ENCODE measurements at regions not wholly inside any gene's neighbourhood (a gene's known extent, or its start where the extent isn't known, plus 50 kb on each side); places are given as distances from the start of the nearest gene placed in this dataset.

DNA sequence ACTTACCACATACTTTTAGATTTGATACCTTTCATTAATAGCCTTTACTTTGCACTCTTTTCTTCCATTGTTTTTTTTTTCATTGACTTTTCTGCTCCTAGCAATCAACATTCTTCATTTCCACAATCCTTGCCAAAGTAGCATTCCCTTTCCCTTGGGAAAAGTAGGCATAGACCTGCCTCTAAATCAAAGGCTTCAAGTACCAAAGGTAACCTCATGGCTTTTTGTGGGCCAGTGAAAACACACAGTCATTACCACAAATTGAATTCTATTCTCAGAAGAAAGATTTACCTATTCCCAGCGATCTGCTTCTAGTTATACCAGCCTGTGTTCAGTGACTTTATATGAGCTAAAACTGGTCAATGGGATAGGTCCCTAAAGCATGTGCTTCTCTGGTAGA, 109.2 kb downstream of the SOCS6 start:
- TF ChIP-seq, protein P1, sequence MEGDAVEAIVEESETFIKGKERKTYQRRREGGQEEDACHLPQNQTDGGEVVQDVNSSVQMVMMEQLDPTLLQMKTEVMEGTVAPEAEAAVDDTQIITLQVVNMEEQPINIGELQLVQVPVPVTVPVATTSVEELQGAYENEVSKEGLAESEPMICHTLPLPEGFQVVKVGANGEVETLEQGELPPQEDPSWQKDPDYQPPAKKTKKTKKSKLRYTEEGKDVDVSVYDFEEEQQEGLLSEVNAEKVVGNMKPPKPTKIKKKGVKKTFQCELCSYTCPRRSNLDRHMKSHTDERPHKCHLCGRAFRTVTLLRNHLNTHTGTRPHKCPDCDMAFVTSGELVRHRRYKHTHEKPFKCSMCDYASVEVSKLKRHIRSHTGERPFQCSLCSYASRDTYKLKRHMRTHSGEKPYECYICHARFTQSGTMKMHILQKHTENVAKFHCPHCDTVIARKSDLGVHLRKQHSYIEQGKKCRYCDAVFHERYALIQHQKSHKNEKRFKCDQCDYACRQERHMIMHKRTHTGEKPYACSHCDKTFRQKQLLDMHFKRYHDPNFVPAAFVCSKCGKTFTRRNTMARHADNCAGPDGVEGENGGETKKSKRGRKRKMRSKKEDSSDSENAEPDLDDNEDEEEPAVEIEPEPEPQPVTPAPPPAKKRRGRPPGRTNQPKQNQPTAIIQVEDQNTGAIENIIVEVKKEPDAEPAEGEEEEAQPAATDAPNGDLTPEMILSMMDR (IDR thresholded peaks at IDR 0.05): no peak
- no peak for TF ChIP-seq POLR2A (IDR thresholded peaks at IDR 0.05)

Data from uterus (tissue), 2 donors.